SH-SY5Y (cell line): ENCODE measurements at regions not wholly inside any gene's neighbourhood (a gene's known extent, or its start where the extent isn't known, plus 50 kb on each side); places are given as distances from the start of the nearest gene placed in this dataset.

Source experiments
- GATA2 ChIP-seq: IDR thresholded peaks from 2 replicates; pipeline ENCODE4 v1.6.1; 2011; ENCODE audit warnings: mild to moderate bottlenecking, low read depth, low read length
- GATA3 ChIP-seq: IDR thresholded peaks from 2 replicates; pipeline ENCODE4 v1.6.1; 2011; ENCODE audit warnings: low read depth, mild to moderate bottlenecking, low read length, moderate library complexity

GRCh38 chr2:129791712-129792111, 187.8 kb upstream of the RAB6C start:
- TF ChIP-seq GATA2 (no peak), GATA3 (no peak)
